Limb (tissue), 2 donors: ENCODE measurements at regions not wholly inside any gene's neighbourhood (a gene's known extent, or its start where the extent isn't known, plus 50 kb on each side); places are given as distances from the start of the nearest gene placed in this dataset.

Experiments used
- DNase-seq, 2 donors: peaks; one replicate each; pipeline ENCODE4 v3.0.0-alpha.2; 2016; ENCODE audit errors: extremely low spot score in 2 of 2

DNA sequence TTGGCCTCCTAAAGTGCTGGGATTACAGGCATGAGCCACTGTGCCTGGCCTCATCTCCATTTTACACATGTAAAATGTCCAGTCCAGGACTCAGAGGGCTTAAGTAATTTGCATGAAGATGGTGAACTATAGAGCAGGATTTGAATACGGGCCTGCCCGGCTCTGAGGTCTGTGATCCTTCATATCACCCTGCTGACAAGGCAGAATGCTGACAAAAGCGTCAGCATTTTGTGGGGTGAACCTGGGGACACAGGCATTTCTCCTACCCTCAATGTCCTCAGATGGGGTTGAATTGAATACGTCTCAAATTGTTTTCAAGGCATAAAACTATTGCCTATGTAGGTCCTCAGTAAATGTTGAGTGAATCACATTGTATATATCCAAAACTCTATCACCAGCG is 57.2 kb upstream of the GATA6 start:
- no peak for DNase-seq

DNA sequence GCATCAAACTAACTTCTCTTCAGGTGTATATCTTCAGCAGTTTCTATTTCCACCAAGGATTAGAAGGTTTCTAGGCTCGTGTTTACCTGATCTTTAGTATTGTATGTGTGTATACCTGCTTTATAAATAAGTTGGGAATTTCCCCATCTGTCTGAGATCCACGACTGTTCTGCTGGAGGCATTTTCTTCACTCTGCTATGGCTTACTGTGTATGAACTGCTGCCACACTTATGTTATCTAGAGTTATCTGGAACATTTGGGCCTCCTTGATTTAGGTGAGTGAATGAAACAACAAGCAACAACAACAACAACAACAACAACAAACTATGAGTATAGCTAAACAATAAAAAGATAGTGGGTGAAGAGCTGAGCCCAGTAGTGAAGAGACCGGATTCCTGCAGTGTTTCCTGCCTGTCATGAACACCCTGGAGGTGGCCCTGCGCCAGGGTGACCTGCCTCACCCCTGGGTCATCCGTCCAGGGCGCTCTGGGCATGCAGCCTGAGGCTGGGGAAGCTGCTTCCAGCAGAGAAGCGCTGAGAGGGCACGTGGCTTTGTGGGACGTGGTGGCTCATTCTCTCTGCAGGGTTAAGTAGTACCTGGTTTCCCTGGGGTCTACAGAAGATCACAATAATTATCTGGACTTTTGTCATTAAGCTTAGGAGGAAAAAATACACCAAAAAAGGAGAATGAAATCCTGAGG is 56.1 kb upstream of the GATA6 start:
- no peak for DNase-seq

DNA sequence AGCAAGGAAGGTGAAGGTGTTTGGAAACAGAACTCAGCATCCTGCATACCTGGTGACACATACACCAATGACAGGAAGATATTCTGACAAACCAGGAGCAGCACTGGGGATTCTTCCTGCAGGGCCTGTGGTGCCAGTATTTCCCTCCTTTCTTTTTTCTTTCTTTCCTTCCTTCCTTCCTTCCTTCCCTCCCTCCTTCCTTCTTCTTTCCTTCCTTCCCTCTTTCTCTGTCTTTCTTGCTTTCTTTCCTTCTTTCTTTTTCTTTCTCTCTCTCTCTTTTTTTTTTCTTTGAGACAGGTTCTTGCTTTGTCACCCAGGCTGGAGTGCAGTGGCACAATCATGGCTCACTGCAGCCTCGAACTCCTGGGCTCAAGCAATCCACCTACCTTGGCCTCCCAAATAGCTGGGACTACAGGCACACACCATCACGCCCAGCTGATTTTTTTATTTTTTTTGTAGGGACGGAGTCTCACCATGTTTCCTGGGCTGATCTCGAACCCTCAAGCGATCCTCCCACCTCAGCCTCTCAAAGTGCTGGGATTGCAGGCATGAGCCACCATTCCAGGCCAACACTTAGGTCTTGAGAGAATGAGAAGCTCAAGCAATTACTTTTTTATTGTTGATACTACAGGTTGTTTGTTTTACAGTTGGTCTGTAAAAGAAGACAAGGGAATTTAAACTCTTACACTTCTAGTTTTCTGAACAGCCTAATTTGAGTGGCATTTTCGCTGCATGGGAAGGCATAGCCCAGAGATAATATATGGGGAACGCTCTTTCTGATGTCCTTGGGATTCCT is 54.7 kb upstream of the GATA6 start:
- no peak for DNase-seq

DNA sequence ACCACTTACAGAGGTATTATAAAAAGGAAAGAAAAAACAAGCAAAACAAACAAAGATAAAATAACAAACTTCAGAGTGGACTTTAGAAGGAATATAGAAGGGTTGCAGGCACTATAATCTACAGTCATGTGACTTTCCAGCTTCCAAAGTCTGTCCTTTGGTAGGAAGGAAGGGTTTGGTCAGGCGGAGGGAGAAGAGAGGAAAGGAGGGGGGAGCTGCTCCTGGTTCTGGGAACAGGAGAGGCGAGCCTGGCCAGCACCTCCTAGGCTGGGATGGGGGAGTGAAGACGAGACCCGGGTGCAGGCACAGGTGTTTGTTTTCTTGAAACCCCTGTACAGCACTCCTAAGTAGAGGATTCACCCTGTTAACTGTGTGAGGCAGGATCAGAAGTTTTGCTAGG is 53.8 kb upstream of the GATA6 start:
- DNase-seq = no peak
